EH (cell line): ENCODE measurements at regions not wholly inside any gene's neighbourhood (a gene's known extent, or its start where the extent isn't known, plus 50 kb on each side); places are given as distances from the start of the nearest gene placed in this dataset.
A peak's percentile ranks its signal among the peaks of the same experiment; 100 is the strongest.
"Not testable (repeated sequence)": the region's sequence is repeated elsewhere in the genome, so short reads cannot be mapped to it uniquely, and the experiment has no call there.

Source experiments
- DNase-seq: peaks from one replicate; pipeline ENCODE4 v3.0.0-alpha.2; 2015; ENCODE audit warnings: low read depth

DNA sequence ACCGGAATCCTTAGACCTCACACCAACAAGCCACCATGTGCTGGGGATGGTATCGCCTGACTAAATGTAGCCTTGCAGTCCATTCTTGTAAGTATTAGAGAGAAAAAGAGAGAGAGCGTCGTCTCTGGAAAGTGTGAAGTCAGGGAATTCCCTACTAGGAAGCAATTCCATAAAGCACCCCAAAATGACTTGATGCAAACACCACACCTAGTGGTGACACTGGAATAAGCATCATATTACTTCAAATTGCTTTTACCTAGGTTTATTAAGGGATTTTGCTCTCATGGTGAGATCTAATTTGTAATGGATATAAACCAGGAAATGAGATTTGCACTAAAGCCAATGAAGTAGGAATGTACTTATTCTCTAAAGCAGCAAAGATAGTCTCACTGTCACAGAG is 111.4 kb upstream of the METTL9 start:
- not testable (repeated sequence) for DNase-seq

DNA sequence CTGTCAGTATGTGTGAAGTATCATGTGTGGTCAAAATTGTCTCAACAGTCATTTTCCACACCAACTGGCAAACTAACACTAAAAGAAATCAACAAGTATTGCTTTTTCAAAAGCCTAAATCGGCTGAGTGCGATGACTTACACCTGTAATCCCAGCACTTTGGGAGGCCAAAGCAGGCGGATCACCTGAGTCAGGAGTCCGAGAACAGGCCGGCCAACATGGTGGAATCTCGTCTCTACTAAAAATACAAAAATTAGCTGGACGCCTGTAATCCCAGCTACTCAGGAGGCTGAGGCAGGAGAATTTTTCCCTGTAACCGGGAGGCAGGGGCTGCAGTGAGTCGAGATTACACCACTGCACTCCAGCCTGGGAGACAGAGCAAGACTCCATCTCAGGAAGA is 100.3 kb upstream of the METTL9 start:
- not testable (repeated sequence) for DNase-seq

DNA sequence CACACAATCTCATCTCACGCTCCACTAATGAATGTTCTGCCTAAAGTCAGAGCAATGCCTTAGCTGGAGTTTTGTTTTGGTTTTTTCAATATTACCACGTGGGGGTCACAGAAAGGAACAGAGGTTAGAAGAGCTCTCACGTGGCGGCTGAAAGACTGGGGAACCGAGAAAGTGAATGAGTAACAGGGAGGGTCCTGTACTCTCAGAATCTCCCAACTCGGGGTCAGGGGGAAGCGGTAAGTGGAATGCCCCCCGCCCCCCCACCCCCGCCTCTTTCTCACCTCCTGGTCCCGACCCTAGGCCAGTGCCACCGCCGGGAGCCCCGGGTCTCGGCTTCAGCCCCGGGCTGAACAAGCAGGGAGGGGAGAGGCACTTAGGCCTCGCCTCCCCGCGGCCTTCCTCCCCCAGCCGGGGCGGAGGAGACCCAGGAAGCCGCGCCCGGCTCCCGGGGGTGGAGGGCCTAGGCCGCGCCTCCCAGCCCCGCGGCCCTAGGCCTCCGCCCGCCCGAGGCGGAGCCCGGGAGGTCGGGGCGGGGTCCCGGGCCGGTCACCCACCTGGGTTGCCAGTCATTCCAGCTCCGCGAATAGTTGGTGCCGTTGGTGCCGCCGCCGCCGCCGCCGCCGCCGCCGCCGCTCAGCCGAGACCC is 98.0 kb upstream of the METTL9 start:
- DNase-seq: peak; percentile 70

DNA sequence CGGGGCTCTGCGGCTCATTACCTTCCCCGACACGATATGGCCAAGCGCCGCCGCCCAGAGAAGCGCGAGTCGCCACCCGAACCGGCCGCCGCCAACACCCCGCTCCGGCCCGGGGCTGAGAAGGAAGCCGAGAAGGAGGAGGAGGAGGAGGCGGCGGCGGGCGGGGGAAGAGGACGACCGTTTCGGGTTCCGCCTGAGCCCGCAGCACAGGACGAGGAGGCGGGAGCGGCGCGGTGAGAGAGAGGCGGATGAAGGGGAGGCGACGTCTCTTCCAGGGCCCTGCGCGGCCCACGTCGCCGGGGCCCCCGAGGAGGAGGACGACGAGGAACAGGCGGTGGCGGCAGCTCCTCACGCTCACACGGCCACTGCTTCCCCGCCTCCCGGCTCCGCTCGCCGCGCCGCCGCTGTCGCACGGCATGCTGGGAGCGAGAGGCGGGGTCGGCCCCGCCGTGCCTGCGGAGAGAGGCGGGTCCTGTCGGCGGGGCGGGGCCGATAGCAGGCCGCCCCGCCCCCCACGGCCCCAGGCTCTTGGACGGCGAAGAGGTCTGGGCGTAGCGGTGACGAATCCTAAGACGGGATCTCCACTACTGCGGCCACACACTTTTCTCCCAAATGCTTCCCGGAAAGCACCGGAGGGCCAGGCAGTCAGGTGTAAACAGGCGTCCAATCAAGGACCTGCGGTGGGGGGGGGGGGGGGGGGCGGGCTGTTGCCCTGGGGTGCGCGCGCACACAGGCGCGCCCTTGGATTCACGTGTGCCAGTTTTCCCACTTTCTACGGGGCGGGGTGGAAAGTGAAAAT is 97.3 kb upstream of the METTL9 start:
- peak; percentile 92 for DNase-seq

DNA sequence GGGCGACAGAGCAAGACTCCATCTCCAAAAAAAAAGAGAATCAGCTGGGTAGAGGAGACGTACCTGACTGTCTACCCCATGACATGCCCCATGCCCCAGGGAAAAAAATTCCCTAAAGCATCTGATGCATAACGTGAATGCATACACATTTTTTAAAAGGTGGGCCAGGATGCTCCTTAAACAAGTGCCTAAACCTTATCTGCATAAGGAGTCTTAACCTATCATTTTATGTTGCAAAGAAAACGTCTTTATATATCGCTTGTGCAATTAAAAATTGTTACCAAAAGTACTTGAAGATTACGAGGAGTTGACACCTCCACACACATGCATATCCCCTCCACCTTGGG is 95.8 kb upstream of the METTL9 start:
- not testable (repeated sequence) for DNase-seq

DNA sequence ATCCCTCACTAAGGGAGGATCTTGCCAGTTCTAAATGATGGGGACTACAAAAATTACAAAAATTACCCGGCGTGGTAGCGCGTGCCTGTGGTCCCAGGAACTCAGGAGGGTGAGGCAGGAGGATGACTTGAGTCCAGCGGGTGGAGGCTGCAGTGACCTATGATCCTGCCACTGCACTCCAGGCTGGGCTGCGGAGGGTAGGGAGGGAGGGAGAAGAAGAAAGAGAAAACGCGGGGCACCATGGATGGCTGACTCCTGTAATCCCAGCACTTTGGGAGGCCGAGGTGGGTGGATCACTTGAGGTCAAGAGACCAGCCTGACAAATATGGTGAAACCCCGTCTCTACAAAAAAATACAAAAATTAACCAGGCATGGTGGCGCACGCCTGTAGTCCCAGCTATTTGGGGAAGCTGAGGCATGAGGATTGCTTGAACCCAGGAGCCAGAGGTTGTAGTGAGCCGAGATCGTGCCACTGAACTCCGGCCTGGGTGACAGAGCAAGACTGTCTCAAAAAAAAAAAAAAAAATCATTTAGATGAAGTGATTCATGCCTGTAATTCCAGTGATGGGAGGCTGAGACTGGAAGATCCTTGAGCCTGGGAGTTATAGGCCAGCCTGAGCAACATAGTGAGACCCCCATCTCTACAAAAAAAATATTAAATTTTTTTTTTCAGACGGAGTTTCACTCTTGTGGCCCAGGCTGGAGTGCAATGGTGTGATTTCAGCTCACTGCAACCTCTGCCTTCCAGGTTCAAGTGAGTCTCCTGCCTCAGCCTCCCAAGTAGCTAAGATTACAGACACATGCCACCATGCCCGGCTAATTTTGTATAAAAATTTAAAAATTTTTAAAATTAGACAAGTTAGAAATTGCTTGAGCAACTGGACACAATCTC is 95.2 kb upstream of the METTL9 start:
- not testable (repeated sequence) for DNase-seq

DNA sequence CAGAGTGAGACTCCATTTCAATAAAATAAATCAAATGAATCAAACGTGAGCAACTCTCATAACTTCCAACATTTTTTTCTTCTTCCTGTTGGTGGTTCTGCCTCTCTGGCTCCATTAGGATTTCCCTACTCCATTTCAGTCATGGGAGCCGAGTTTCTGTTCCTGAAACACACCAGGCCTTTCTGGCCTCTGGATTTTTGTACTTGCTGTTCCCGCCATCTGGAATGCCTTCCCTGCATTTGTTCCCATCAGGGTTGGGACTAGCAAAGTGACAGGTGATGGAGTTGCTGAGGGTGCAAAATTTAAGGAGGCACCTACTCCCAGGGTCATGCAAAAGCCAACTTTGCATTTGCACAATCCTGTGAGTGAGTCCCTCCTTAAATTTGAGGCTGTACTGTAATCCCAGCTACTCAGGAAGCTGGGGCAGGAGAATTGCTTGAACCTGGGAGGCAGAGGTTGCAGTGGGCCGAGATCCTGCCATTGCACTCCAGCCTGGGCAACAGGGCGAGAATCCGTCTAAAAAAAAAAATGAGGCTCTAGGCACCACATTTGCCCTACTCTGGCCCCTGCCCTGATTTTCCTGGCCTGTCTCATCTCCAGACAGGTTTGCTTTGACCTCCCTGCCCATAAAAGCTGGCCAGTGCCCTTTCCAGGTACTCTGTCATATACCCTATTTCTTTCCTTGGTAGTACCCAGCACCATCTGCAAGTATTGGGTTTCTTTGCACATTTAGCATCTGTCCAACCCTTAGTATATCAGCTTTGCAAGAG is 93.4 kb upstream of the METTL9 start:
- DNase-seq: not testable (repeated sequence)

DNA sequence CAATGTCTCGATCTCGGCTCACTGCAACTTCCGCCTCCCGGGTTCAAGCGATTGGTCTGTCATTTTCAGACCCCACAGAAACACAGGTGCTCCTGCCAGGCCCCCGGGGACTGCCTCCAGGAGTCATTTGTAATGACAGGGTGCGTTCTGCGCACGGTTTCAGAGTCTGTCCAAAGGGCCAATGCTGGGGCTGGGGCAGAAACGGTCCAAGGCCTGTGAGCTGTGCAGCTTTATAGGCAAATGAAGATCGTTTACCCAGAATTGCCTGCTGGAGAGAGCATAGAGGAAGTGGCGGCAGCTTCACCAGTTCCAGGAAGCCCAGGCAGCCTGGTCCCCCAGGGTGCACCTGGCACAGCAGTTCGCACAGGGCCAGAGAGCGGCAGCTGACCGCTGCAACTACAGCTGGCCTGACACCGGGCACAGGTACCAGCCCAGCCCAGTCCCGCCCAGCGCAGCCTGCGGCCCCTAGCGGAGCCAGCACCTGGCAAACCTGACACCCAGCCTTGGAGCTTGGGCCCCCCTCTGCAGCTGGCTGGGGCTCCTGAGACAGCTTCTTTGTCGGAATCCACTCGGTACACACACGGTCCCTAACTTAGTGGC is 92.4 kb upstream of the METTL9 start:
- DNase-seq: not testable (repeated sequence)

DNA sequence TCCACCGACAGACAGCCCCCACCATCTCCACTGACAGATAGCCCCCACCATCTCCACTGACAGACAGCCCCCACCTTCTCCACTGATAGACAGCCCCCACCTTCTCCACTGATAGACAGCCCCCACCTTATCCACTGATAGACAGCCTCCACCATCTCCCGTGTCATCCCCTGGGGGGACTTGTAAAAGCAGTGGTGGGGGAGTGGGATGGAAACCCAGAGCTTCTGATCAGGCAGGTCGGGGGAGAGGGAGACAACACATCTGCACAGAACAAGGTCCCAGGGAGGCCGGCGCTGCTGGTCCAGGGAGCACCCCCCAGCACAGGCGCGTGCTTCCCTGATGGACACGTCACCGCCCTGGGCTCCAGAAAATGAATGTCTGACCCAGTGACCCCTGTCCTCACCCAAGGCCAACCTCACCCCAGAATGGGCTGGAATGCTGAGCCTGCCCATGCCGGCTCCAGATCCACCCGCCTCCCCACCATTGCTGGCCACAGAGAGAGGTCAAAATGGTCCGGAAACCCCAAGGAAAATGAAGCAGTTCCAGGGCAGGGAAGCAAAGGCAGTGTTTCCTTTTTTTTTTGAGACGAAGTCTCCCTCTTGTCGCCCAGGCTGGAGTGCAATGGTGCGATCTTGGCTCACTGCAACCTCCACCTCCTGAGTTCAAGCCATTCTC is 91.6 kb upstream of the METTL9 start:
- not testable (repeated sequence) for DNase-seq

DNA sequence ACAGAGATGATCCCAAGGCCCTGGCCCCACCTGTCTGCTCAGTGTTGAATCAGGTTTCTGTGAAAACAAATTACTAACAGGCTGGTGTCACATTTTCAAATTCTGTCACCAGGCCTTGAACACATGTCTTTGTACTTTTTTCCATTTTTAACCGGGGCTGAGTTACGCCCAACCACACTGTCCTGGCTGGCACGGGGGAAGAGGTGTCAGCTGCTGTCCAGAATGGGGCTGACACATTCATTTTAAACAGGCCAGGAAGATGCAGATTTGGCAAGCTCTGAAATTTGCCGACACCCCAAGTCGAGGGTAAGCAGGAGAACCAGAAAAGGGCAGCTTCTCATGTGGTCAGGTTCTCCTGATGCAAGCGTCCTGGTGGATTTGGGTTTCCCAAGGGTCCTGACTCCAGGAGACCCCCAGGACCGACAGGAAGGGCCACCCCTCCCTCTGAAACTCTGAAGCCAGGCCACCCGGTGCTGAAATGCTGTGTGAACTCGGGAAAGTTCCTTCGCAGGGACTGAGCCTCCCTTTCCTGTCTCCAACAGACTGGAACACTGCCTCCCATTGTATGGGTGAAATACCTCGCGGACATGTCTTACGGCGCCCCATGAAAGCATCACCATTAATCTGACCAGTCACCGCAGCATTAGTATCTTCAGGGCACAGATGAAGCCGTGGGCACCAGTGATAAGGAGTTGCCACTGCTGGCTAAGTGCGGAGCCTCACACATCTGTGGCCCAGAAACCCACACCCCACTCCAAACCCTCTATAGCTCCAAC is 90.5 kb upstream of the METTL9 start:
- DNase-seq: not testable (repeated sequence)

DNA sequence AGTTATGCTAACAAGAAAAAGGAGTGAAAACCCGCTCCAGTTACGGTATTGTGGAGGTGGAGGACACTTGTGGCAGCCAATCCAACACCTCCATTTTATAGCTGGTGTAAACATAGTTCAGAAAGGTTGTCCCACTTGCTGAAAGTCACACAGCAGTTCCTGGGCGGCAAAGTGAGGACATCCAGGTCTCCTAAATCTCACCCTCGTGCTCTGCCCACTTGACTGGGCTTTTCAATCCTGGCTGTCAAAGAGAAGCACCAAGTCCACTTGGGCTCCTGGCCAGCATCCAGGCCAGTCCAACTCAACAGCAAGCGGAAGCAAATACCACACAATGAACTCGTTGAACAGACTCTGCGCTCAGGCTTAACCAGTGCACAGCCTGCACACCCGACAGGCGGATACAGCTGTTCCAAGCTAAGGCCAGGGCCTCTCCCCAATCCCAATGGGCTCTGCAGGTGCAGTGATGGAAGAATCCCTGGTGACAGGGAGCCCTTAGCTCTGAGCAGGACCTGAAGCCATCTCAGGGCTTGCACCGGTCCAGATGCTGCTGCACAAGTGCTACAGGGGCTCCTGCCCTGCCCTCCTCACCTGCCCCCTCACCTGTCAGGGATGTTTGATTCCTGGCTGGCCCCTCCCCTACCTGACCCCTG is 89.8 kb upstream of the METTL9 start:
- not testable (repeated sequence) for DNase-seq

DNA sequence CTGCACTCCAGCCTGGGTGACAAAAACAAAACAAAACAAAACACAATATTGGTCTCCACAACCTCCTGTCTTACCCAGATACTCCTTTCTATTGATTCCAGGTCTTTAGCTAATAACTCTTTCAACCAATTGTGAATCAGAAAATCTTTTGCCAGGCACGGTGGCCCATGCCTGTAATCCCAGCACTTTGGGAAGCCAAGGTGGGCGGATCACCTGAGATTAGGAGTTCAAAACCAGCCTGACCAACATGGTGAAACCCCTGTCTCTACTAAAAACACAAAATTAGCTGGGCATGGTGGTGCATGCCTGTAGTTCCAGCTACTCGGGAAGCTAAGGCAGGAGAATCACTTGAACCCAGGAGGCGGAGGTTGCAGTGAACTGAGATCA is 88.5 kb upstream of the METTL9 start:
- not testable (repeated sequence) for DNase-seq

DNA sequence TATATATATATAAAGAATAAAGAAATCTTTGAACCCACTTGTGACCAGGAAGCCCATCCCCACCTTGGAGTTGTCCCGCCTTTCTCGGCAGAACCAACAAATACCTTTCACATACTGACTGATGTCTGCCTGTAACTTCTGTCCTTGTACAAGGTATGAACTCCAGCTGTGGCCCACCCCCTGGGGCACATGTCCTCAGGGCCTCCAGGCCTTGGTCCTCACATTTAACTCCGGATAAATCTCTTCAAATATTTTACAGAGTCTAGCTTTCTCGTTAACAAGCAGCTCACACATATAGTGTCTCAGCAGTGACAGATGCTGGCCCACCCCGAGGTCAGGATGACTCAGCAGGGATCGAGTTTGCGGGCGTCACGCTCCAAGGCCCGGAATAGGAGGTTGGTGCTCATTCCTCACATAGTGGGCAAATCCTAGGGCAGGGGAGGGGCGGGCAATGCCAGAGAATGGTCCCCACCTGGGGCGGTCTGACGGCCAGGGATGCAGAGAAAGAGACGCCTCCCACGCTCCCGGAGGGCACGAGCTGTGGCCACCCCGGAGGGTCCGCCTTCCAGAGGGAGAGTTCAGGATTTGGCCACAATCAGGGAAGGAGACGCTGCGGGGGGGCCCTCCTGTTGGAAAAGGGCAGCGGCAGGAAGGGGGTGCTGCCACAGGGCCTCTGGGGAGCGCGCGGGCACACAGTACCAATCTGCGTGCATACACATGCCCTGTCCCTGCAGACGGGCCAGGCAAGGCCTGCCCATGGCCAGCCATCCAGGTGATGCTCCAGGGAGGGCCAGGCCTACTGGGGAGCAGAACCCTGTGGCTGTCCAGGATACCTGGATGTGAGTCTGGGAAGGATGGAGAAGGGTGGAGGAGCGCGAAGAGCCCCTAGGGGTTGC is 87.8 kb upstream of the METTL9 start:
- DNase-seq: peak; percentile 84

DNA sequence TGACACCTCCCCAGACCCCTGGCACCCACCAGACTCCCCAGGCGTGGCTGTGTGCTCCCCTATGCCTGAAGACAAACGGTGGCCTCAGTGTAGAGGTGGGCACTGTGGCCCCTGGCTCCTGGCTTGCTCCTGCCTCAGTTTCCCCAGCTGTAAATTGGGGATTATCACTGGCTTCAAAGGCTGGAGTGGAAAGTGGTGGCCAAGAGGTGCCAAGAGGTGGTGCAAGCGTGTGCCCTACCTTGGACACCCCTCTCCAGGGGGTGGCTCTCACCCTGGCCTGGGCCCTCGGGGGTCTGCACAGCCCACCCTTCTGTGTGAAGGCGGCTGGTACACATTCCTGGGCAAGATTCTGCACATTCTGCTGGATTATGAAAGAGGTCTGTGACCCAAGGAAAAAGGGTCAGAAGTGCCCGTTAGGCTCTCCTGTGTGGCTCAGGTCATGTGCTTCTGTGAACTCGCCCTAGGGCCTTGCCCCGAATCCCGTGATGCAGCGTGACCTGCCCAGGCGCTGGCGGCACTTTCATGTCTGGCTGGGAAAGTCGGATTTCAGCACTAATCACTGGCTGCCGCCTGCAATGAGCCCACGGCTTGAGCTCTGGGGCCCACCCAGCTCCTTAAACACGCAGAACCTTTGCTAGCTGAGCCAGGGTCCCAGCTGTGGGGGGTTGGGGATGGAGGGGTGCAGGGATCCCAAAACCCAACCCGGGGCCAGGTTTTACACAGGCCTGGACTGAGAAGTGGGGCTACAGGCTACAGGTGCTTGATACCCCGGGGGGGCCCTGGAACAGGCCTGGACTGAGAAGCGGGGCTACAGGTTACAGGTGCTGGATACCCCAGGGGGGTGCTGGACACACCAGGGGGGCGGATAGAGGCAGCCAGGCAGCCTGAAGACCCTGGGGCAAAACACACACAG is 86.8 kb upstream of the METTL9 start:
- not testable (repeated sequence) for DNase-seq

DNA sequence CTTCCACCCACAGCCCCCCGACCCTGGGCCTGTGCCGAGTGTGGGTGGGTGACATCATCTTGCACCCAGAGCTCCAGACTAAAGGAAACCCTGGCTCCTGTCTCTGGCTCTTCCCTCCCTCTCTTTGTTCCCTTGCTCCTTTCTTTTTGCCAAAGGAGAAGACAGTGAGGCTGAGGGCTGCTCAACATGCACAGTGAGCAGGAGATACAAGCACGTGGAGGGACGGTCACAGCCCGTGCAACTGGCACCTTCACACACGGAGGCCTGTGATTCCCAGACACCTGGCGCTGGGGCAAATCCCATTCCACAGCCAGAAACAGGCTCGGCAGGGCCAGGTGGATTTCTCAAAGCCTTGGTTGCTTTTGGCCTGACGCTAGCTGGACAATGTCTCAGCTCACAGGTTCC is 86.0 kb upstream of the METTL9 start:
- DNase-seq: not testable (repeated sequence)

DNA sequence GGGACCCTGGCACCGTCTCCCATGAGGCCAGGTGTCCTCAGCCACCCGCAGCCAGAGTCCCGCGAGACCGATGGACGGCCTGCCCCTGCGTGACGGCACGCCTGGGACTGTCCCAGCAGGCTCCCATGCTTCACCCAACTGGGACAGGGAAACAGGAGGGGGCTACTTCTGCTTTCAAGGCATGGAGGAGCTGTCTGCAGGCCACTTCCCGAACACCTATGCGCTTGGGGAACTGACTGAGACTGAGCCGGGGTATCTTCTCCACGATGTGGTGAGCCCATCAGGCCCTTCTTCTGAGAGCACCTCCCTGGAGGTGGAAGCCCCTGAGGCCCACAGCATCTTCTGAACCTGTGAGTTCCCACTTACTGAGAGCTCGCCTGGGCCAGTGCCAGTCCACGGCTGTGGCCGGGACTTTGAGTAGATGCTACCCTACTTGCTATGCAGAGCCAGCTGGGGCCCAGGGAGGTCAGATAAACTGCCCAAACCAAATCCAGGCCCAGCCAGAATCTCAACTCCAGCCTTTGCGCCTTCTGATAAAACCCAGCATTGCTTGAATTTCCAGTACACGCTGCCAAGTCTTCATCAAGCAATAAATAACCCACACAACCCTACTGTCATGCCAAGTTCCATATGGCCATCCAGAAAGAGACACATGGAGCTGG is 85.4 kb upstream of the METTL9 start:
- peak; percentile 66 for DNase-seq

DNA sequence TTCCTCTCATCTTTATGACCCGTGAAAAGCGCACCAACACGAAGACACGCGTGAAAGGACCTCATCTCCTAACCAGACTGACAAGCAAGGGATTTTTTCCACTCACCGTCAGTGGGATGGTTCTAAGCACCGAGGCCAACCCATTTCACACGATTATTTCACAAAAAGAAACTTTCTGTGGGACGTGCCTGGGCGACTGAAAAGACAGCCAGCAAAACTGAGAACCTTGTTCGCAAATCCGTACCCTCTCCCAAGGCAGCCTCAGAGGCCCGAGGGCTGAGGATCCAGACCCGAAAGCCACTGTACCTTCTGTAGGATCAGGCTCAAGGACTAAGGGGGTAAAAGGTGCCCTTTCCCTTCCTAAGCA is 84.9 kb upstream of the METTL9 start:
- DNase-seq: not testable (repeated sequence)
